ENCODE measurements at regions not wholly inside any gene's neighbourhood (a gene's known extent, or its start where the extent isn't known, plus 50 kb on each side); places are given as distances from the start of the nearest gene placed in this dataset.

DNA sequence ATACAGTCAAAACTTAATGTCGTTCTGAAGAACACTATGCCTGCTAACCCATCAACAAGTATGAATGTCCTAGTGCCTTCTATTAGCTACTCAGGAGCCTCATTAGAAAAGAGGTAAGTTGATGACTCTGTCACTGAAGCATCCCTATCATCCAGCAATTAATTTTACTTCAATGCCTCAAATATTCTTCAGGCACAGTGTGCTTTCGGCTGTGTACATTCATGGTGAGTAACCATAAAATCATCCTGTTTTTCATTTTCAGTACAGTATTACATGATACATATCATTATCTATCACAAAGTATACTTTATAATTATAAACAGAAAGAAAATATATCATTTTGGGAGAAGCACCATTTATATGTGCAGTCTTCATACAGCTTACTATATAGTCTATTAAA, 495.5 kb upstream of the ZWINT start (continued):
- TF ChIP-seq, protein P1, sequence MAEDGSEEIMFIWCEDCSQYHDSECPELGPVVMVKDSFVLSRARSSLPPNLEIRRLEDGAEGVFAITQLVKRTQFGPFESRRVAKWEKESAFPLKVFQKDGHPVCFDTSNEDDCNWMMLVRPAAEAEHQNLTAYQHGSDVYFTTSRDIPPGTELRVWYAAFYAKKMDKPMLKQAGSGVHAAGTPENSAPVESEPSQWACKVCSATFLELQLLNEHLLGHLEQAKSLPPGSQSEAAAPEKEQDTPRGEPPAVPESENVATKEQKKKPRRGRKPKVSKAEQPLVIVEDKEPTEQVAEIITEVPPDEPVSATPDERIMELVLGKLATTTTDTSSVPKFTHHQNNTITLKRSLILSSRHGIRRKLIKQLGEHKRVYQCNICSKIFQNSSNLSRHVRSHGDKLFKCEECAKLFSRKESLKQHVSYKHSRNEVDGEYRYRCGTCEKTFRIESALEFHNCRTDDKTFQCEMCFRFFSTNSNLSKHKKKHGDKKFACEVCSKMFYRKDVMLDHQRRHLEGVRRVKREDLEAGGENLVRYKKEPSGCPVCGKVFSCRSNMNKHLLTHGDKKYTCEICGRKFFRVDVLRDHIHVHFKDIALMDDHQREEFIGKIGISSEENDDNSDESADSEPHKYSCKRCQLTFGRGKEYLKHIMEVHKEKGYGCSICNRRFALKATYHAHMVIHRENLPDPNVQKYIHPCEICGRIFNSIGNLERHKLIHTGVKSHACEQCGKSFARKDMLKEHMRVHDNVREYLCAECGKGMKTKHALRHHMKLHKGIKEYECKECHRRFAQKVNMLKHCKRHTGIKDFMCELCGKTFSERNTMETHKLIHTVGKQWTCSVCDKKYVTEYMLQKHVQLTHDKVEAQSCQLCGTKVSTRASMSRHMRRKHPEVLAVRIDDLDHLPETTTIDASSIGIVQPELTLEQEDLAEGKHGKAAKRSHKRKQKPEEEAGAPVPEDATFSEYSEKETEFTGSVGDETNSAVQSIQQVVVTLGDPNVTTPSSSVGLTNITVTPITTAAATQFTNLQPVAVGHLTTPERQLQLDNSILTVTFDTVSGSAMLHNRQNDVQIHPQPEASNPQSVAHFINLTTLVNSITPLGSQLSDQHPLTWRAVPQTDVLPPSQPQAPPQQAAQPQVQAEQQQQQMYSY (CRISPR knock-in tag; IDR thresholded peaks at IDR 0.05) = no peak
- TF ChIP-seq CBX5 (IDR thresholded peaks at IDR 0.05; ENCODE audit: low read depth) (no peak), BCLAF1 (IDR thresholded peaks at IDR 0.05) (no peak), SMAD5 (IDR thresholded peaks at IDR 0.05; ENCODE audit: low read depth) (no peak), TARDBP (IDR thresholded peaks at IDR 0.05; ENCODE audit: borderline replicate concordance) (no peak)

GRCh38 chr10:56844978-56845529, 484.0 kb upstream of the ZWINT start:
- 45% methylated on average over 6 of the region's 6 CpGs for WGBS (ENCODE audit: insufficient coverage, insufficient replicate concordance, low lambda C conversion rate, missing lambda C conversion rate)
- SMC1A ChIA-PET (ENCODE audit: uncharacterized antibody, unreplicated experiment) = no interaction called here
- intact Hi-C loops (cut with micrococcal nuclease; ENCODE audit: unreplicated experiment) = no loop called here
- FAIRE-seq = no peak
- POLR2A ChIA-PET = no interaction called here
- no peaks in the 10 kb centered on the region for H3K36me3 ChIP-seq (ENCODE audit: control insufficient read depth in 2 of 2, insufficient read depth in 2 of 2, low read length in 1 of 2)
- in situ Hi-C loops (cut with MboI) = no loop called here
- no peaks in the 10 kb centered on the region for H3K9me3 ChIP-seq (replicated peaks; ENCODE audit: control insufficient read depth, insufficient read depth, low read length)
- no peaks in the 10 kb centered on the region for H3K27me3 ChIP-seq (replicated peaks in 1 of 2; ENCODE audit: control insufficient read depth in 2 of 2, insufficient read depth in 2 of 2, low read length in 1 of 2)
- no peak overlapping the region for H3K27ac ChIP-seq (ENCODE audit: control insufficient read depth, insufficient read depth)
- no TSS peak for BruUV-seq (replicated peaks)
- RAD21 ChIA-PET (ENCODE audit: unreplicated experiment) = no interaction called here
- no peak overlapping the region for H2AFZ ChIP-seq (ENCODE audit: control insufficient read depth, low read depth, low read length)
- no peaks in the 10 kb centered on the region for H3K4me1 ChIP-seq (ENCODE audit: control insufficient read depth, insufficient read depth, low read length)
- CTCF ChIA-PET = no interaction called here
- H3K9ac ChIP-seq (ENCODE audit: control insufficient read depth, insufficient read depth, low read length) = no peak overlapping the region
- no peak for ATAC-seq
- H4K20me1 ChIP-seq (ENCODE audit: control insufficient read depth, insufficient read depth) = no peaks in the 10 kb centered on the region
- DNase-seq (ENCODE audit: low read depth, low spot score) = no peak
- H3K4me3 ChIP-seq = no peak overlapping the region
- H3K79me2 ChIP-seq (ENCODE audit: control insufficient read depth, insufficient read depth, low read length) = no peaks in the 10 kb centered on the region
- H3K4me2 ChIP-seq (ENCODE audit: control insufficient read depth, insufficient read depth) = no peak overlapping the region
- TF ChIP-seq RUNX3 (IDR thresholded peaks at IDR 0.05; ENCODE audit: low read length) (no peak), GATAD2B (conservative IDR thresholded peaks at IDR 0.05; ENCODE audit: low read depth) (no peak), ZNF384 (IDR thresholded peaks at IDR 0.05; ENCODE audit: borderline replicate concordance, low read depth, low read length) (no peak), SREBF1 (IDR thresholded peaks at IDR 0.05; ENCODE audit: low read length) (no peak), NBN (IDR thresholded peaks at IDR 0.05) (no peak), NR2C2 (IDR thresholded peaks at IDR 0.05; ENCODE audit: borderline replicate concordance, control insufficient read depth, insufficient read length, low read depth) (no peak), ZNF217 (IDR thresholded peaks at IDR 0.05) (no peak)
- TF ChIP-seq, protein P2, sequence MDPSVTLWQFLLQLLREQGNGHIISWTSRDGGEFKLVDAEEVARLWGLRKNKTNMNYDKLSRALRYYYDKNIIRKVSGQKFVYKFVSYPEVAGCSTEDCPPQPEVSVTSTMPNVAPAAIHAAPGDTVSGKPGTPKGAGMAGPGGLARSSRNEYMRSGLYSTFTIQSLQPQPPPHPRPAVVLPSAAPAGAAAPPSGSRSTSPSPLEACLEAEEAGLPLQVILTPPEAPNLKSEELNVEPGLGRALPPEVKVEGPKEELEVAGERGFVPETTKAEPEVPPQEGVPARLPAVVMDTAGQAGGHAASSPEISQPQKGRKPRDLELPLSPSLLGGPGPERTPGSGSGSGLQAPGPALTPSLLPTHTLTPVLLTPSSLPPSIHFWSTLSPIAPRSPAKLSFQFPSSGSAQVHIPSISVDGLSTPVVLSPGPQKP (IDR thresholded peaks at IDR 0.05; ENCODE audit: low read depth, low read length) = no peak

Data from GM12878 (cell line).